ENCODE measurements at regions not wholly inside any gene's neighbourhood (a gene's known extent, or its start where the extent isn't known, plus 50 kb on each side); places are given as distances from the start of the nearest gene placed in this dataset.
"Not testable (repeated sequence)": the region's sequence is repeated elsewhere in the genome, so short reads cannot be mapped to it uniquely, and the experiment has no call there.

- H3K4me1 ChIP-seq (ENCODE audit: insufficient read depth, low read length) = peaks cover 2% of the 10 kb centered on the region; the same call in 1 of the 2 replicates
- H3K36me3 ChIP-seq (ENCODE audit: insufficient read depth, low read length) = no peaks in the 10 kb centered on the region
- H3K9me3 ChIP-seq (ENCODE audit: control insufficient read depth, insufficient read depth, low read length) = no peaks in the 10 kb centered on the region
- H3K9ac ChIP-seq (ENCODE audit: low read depth, low read length) = no peak overlapping the region
Observed at GRCh38 chr3:166296179-166296783, 459.1 kb upstream of the BCHE start.

- Histone ChIP-seq H3K9me3 (ENCODE audit: control insufficient read depth, insufficient read depth, low read length) (no peaks in the 10 kb centered on the region), H3K36me3 (ENCODE audit: insufficient read depth, low read length) (no peaks in the 10 kb centered on the region), H3K9ac (ENCODE audit: low read depth, low read length) (no peak overlapping the region), H3K4me1 (ENCODE audit: insufficient read depth, low read length) (peaks cover 4% of the 10 kb centered on the region; the same call in 1 of the 2 replicates)
Observed at GRCh38 chr3:166291186-166291955, 454.1 kb upstream of the BCHE start.

DNA sequence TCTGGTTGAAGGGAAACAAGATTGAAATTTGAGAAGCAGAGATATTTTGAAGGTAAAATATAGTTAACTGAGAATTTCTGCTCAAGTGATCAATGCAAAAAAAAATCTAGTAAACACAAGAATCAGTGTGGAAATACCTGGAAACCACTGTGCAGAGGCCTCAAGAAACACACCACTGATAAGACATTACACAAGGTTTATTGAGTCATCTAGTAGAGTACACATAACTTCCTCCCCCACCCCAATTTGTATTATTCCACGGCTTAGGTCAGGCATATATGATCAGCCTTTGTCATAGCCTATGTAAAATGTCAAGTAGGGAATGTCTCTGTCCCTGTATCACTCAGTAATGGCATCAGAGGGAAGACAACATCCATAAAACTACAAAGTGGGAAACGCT is 447.8 kb upstream of the BCHE start:
- Histone ChIP-seq H3K9me3 (ENCODE audit: control insufficient read depth, insufficient read depth, low read length) (no peaks in the 10 kb centered on the region), H3K9ac (ENCODE audit: low read depth, low read length) (no peak overlapping the region), H3K36me3 (ENCODE audit: insufficient read depth, low read length) (no peaks in the 10 kb centered on the region), H3K4me1 (ENCODE audit: insufficient read depth, low read length) (no peaks in the 10 kb centered on the region)

GRCh38 chr3:166283840-166284239 is 446.6 kb upstream of the BCHE start:
- no peaks in the 10 kb centered on the region for H3K36me3 ChIP-seq (ENCODE audit: insufficient read depth, low read length)

DNA sequence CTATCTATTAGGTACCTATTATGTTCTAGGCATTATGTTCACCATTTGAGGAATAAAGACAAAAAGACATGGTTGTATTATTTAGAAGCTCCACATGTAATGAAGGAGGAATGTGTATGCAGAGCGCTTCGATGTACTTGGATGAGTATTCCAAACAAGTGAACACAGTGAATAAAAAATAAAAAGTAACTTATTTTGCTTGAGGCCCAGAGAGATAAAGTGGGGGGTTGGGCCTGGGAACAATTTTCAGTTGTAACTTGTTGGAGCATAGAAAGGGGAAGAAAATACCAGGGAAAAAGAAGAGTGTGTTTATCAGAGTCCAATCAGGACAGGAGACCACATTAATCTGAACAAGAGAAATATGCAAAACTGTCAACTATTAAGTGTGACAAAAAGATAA is 445.7 kb upstream of the BCHE start:
- no peaks in the 10 kb centered on the region for H3K36me3 ChIP-seq (ENCODE audit: insufficient read depth, low read length)

More at GRCh38 chr3:166283840-166284239, 446.6 kb upstream of the BCHE start:
- Histone ChIP-seq H3K9me3 (ENCODE audit: control insufficient read depth, insufficient read depth, low read length) (no peaks in the 10 kb centered on the region), H3K4me1 (ENCODE audit: insufficient read depth, low read length) (no peaks in the 10 kb centered on the region), H3K9ac (ENCODE audit: low read depth, low read length) (no peak overlapping the region)

DNA sequence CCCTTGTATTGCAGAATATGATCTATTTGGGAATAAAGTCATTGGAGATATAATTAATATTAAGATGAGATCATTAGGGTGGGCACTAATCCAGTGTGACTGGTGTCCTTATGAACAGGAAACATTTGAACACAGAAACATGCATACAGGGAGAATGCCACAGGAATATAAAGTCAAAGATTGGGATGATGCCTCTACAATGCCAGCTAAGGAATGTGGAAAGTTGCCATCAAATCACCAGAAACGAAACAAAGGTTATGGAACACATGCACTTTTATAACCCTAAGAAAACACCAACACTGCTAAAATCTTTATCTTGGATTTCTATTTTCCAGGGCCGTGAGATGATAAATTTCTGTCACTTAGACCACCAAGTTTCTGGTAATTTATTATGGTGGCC is 442.4 kb upstream of the BCHE start:
- H3K36me3 ChIP-seq (ENCODE audit: insufficient read depth, low read length) = no peaks in the 10 kb centered on the region
- no peaks in the 10 kb centered on the region; the same call in 1 of the 2 replicates for H3K4me1 ChIP-seq (ENCODE audit: insufficient read depth, low read length)
- no peaks in the 10 kb centered on the region for H3K9me3 ChIP-seq (ENCODE audit: control insufficient read depth, insufficient read depth, low read length)
- no peak overlapping the region for H3K9ac ChIP-seq (ENCODE audit: low read depth, low read length)

More for the DNA sequence above, 445.7 kb upstream of the BCHE start:
- H3K9me3 ChIP-seq (ENCODE audit: control insufficient read depth, insufficient read depth, low read length) = no peaks in the 10 kb centered on the region
- H3K4me1 ChIP-seq (ENCODE audit: insufficient read depth, low read length) = no peaks in the 10 kb centered on the region
- no peak overlapping the region for H3K9ac ChIP-seq (ENCODE audit: low read depth, low read length)

DNA sequence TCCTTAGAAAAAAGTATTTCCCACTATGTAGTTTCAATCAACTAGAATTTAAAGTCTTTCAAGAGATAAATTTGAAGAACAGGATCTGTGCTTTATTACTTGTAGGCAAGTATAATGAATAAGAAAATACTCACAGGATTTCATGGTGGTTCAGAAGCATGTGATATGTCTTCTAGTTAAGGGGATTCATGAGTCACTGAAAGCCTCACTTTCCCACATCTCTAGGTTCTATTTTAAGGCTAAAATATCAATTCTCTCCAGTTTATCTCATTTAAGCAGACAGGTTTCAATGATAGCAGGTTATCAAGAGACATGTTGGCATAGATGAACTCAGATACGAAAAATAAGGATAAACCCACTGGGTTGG is 437.8 kb upstream of the BCHE start:
- Histone ChIP-seq H3K4me1 (ENCODE audit: insufficient read depth, low read length) (no peaks in the 10 kb centered on the region; the same call in 1 of the 2 replicates), H3K9ac (ENCODE audit: low read depth, low read length) (no peak overlapping the region), H3K9me3 (ENCODE audit: control insufficient read depth, insufficient read depth, low read length) (no peaks in the 10 kb centered on the region), H3K36me3 (ENCODE audit: insufficient read depth, low read length) (no peaks in the 10 kb centered on the region)

DNA sequence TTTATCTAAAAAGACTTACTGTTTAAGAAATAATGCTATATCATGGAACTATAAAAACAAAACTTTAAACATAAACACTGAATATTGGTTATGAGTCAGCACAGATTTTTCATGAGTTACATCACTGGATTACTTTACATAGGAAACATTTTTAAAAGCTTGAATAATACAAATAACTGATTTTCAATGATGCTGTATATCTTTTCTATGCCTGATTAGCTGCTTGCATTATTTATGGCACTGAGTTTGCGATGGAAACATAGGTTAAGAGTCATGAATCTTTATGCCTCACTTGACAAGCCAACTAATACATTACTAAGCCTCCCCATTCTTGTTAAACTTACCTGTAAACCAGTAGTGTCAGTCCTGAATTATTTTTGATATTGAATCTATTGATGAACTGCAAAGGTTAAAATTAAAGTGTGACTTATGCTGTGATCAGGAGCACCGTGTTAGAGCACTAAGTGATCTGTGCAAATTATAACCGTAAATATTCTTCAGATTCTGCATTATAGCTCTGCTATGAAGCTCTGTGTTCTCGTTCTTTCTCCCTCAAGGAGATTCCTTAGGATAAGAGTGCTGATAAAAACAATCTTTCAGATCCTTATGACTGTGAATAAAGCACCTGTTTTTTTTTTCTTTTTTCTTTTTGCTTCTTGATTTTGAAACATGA is 437.3 kb upstream of the BCHE start:
- Histone ChIP-seq H3K36me3 (ENCODE audit: insufficient read depth, low read length) (no peaks in the 10 kb centered on the region), H3K4me1 (ENCODE audit: insufficient read depth, low read length) (no peaks in the 10 kb centered on the region; the same call in 1 of the 2 replicates), H3K9me3 (ENCODE audit: control insufficient read depth, insufficient read depth, low read length) (no peaks in the 10 kb centered on the region), H3K9ac (ENCODE audit: low read depth, low read length) (no peak overlapping the region)

- Histone ChIP-seq H3K36me3 (ENCODE audit: insufficient read depth, low read length) (no peaks in the 10 kb centered on the region), H3K9ac (ENCODE audit: low read depth, low read length) (no peak overlapping the region), H3K4me1 (ENCODE audit: insufficient read depth, low read length) (no peaks in the 10 kb centered on the region; the same call in 1 of the 2 replicates), H3K9me3 (ENCODE audit: control insufficient read depth, insufficient read depth, low read length) (no peaks in the 10 kb centered on the region)
Observed at GRCh38 chr3:166270429-166270828, 433.2 kb upstream of the BCHE start.

DNA sequence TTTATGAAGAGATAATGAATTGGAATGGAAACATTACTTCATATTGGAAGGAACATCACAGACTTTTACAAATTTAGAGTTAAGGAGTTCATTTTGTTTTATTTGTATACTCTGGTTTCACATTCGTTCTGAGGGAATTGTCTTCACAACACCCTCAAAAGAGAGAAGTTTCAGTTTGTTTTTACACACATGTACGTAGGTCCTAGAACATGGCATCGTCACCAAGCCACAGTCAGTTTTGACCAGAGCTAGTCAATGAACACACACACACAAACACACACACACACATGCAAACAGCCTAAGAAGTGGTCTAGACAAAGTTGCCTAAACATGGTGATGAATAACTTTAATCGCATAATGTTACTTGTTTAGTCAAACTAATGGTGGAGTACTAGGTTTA is 427.9 kb upstream of the BCHE start:
- no peak overlapping the region for H3K9ac ChIP-seq (ENCODE audit: low read depth, low read length)
- no peaks in the 10 kb centered on the region for H3K4me1 ChIP-seq (ENCODE audit: insufficient read depth, low read length)
- H3K9me3 ChIP-seq (ENCODE audit: control insufficient read depth, insufficient read depth, low read length) = no peaks in the 10 kb centered on the region
- H3K36me3 ChIP-seq (ENCODE audit: insufficient read depth, low read length) = no peaks in the 10 kb centered on the region

DNA sequence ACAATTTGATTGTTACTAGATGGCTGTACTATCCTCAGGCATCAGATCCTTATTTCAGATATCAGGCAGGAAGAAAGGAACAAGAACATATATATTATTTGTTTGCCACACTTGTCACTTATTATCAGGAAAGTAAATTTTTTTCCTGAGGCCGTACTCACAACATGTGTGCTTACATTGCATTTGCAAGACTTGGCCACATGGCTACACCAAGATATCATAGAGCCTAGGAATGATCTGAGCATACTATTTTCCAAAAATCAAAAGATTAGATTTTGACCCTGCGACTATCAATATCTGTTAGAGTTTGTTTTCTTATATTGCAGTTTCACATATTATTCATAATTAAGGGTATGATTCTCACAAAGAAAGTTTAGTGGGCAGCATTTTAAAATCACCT is 426.2 kb upstream of the BCHE start:
- Histone ChIP-seq H3K9ac (ENCODE audit: low read depth, low read length) (no peak overlapping the region), H3K9me3 (ENCODE audit: control insufficient read depth, insufficient read depth, low read length) (no peaks in the 10 kb centered on the region), H3K36me3 (ENCODE audit: insufficient read depth, low read length) (no peaks in the 10 kb centered on the region), H3K4me1 (ENCODE audit: insufficient read depth, low read length) (no peaks in the 10 kb centered on the region)

DNA sequence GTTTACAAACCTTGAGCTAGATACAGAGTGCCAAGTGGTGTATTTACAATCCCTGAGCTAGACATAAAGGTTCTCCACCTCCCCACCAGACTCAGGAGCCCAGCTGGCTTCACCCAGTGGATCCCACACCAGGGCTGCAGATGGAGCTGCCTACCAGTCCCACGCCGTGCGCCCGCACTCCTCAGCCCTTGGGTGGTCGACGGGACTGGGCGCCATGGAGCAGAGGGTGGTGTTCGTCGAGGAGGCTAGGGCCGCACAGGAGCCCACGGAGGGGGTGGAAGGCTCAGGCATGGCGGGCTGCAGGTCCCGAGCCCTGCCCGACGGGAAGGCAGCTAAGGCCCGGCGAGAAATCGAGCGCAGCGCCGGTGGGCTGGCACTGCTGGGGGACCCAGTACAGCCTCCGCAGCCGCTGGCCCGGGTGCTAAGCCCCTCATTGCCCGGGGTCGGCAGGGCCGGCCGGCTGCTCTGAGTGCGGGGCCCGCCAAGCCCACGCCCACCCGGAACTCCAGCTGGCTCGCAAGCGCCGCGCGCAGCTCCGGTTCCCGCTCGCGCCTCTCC is 421.1 kb upstream of the BCHE start:
- H3K36me3 ChIP-seq (ENCODE audit: insufficient read depth, low read length); H3K9me3 ChIP-seq (ENCODE audit: control insufficient read depth, insufficient read depth, low read length): not testable (repeated sequence)

DNA sequence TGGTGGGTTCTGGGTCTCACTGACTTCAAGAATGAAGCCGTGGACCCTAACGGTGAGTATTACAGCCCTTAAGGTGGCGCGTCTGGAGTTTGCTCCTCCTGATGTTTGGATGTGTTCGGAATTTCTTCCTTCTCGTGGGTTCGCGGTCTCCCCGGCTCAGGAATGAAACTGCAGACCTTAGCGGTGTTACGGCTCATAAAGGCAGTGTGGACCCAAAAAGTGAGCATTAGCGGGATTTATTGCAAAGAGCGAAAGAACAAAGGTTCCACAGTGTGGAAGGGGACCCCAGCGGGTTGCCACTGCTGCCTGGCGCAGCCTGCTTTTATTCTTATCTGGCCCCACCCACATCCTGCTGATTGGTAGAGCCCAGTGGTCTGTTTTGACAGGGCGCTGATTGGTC is 420.5 kb upstream of the BCHE start:
- no peaks in the 10 kb centered on the region for H3K36me3 ChIP-seq (ENCODE audit: insufficient read depth, low read length)
- H3K4me1 ChIP-seq (ENCODE audit: insufficient read depth, low read length) = no peaks in the 10 kb centered on the region
- no peak overlapping the region for H3K9ac ChIP-seq (ENCODE audit: low read depth, low read length)
- H3K9me3 ChIP-seq (ENCODE audit: control insufficient read depth, insufficient read depth, low read length) = no peaks in the 10 kb centered on the region

More for the DNA sequence above, 421.1 kb upstream of the BCHE start:
- not testable (repeated sequence) for H3K9ac ChIP-seq (ENCODE audit: low read depth, low read length); H3K4me1 ChIP-seq (ENCODE audit: insufficient read depth, low read length)

DNA sequence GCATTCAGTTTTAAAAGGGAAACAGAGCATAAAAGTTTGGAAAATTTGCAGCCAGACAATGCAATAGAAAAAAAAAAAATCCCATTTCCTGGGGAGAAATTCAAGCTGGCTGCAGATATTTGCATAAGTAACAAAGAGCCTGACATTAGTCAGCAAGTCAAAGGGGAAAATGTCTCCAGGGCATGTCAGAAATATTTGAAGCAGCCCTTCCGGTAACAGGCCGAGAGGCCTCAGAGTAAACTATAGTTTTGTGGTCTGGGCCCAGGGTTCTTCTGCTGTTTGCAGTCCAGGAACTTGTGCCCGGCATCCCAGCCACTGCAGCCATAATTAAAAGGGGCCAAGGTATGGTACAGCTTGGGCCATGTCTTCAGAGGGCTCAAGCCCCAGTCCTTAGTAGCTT is 411.6 kb upstream of the BCHE start:
- Histone ChIP-seq H3K9me3 (ENCODE audit: control insufficient read depth, insufficient read depth, low read length) (peaks cover 15% of the 10 kb centered on the region), H3K9ac (ENCODE audit: low read depth, low read length) (no peak overlapping the region), H3K36me3 (ENCODE audit: insufficient read depth, low read length) (no peaks in the 10 kb centered on the region), H3K4me1 (ENCODE audit: insufficient read depth, low read length) (no peaks in the 10 kb centered on the region)

Measured in ES-I3 (cell line).